ENCODE measurements at regions not wholly inside any gene's neighbourhood (a gene's known extent, or its start where the extent isn't known, plus 50 kb on each side); places are given as distances from the start of the nearest gene placed in this dataset.

DNA sequence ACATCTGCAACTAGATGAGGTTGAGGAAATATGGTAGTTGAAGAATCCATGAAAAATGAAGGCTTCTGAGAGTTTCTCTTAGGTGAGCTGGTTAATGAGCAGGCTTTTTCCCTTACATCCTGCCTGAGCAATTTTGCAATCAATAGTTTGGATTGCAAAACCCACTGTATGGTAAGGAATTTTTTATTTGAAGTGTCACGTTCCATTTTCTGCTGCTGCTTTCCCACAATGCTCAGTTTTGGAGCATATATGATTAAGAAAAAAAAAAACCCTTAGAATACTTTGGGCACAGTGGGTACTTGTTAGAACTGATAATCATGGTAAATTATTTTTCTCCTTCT is 144.2 kb downstream of the PCSK1 start:
- no peak overlapping the region for H3K27ac ChIP-seq

GRCh38 chr5:96288166-96288844 is 144.7 kb downstream of the PCSK1 start:
- no peak for TF ChIP-seq ZFX (IDR thresholded peaks at IDR 0.05; ENCODE audit: borderline replicate concordance)
- H3K27ac ChIP-seq = no peak overlapping the region

More for the DNA sequence above, 144.2 kb downstream of the PCSK1 start:
- TF ChIP-seq ZFX (IDR thresholded peaks at IDR 0.05; ENCODE audit: borderline replicate concordance) = no peak
- no peak for TF ChIP-seq CTCF (IDR thresholded peaks at IDR 0.05)

- H3K27ac ChIP-seq = no peak overlapping the region
- TF ChIP-seq ZFX (IDR thresholded peaks at IDR 0.05; ENCODE audit: borderline replicate concordance) (no peak), CTCF (IDR thresholded peaks at IDR 0.05) (no peak)
Measured at GRCh38 chr5:96287136-96287535, 145.9 kb downstream of the PCSK1 start.

DNA sequence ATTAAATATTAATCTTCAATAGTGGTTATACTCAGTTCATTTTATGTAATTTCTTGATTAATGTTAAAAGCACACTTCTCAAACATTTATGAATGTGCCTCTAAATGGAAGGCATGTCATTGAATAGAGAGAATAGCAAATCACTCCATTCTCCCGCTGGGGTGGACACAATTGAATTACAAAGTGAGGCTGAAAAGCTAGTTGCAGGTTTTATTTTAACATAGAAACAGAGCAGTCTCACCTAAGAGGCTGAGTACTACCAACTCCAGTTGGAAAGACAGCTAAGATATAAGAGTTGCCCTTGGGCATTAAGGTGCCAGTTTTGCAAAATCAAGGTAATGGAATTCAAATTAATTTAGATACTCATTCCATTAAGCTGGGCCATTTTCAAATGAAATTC is 147.2 kb downstream of the PCSK1 start:
- H3K27ac ChIP-seq = no peak overlapping the region
- TF ChIP-seq ZFX (IDR thresholded peaks at IDR 0.05; ENCODE audit: borderline replicate concordance) (no peak), CTCF (IDR thresholded peaks at IDR 0.05) (no peak)

DNA sequence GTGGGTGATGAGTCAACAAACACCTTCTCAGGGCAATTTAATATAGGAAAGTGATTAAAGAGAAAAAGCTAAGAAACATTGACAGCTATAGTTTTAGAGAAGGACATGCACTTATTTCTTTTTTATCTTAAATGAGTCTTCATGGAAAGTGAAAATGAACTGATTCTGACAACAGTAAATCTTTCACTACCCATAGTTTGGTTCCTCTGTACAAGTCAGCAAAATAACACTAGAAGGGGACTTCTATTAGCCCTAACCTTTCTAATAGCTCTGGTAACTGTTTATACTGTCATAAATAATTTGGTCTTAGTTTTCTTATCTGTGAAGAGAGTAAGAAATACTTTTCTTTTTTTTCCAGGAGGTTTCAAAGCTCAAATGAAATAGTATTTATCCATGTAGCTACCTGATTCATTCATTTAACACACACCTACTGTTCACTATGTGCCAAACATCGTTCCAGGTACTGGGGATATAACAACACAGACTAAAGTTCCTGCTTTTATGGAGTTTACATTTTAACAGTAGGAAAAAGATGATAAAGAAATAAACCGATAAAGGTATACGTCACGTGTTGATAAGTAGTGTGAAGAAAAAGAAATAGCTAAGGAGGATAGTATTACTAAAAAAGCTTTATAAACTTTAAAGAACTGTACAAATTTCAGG is 148.2 kb downstream of the PCSK1 start:
- H3K27ac ChIP-seq = no peak overlapping the region
- TF ChIP-seq CTCF (IDR thresholded peaks at IDR 0.05) = no peak
- TF ChIP-seq ZFX (IDR thresholded peaks at IDR 0.05; ENCODE audit: borderline replicate concordance) = no peak

- TF ChIP-seq ZFX (IDR thresholded peaks at IDR 0.05; ENCODE audit: borderline replicate concordance) (no peak), CTCF (IDR thresholded peaks at IDR 0.05) (no peak)
- no peak overlapping the region for H3K27ac ChIP-seq
Measured at GRCh38 chr5:96283589-96283988, 149.5 kb downstream of the PCSK1 start.

DNA sequence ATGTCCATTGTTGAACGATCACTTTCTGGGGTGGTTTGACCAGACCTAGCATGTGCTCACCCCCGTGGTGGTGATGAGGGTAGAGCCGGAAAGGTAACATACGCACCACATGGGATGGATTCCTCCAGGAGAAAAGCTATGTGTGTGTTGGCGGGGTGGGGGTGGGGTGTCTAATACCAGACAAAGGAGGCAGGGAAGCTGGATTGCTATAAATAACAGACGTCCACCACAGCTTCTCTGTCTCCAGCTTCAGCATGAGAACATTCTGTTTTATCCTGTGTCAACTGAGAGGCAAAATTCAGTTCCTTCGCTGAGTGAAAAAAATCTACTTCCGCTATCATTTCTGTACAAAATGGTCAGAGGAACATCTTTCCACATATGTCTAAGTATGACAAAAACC is 151.0 kb downstream of the PCSK1 start:
- TF ChIP-seq ZFX (IDR thresholded peaks at IDR 0.05; ENCODE audit: borderline replicate concordance) (no peak), CTCF (IDR thresholded peaks at IDR 0.05) (no peak)
- H3K27ac ChIP-seq = no peak overlapping the region
